Heart left ventricle (tissue), 16 donors: ENCODE measurements at regions not wholly inside any gene's neighbourhood (a gene's known extent, or its start where the extent isn't known, plus 50 kb on each side); places are given as distances from the start of the nearest gene placed in this dataset.

ENCODE experiments used
- ATAC-seq, 4 donors: fragments of 200-7000 bp; cut with Tn5 transposase; one replicate each; pipeline ENCODE4 v1.9.1; 2020 to 2022; ENCODE audit warnings: moderate library complexity in 4 of 4, mild to moderate bottlenecking in 3 of 4, moderate number of reproducible peaks in 1 of 4
- DNase-seq, 5 donors: peaks; one replicate each; pipeline ENCODE4 v3.0.0-alpha.2; 2020
- H3K27ac ChIP-seq, 12 donors: fragments of 200-600 bp; sonication (generic) in 4 of 12; one replicate each; pipeline versions ENCODE4 v1.5.0 to v1.8.0; 2016 to 2022; ENCODE audit warnings: mild to moderate bottlenecking in 2 of 12
- H3K27me3 ChIP-seq, 9 donors: fragments of 200-600 bp; sonication (generic) in 2 of 9; one replicate each; pipeline versions ENCODE4 v1.5.1 to v1.8.0; 2016 to 2022; ENCODE audit warnings: mild to moderate bottlenecking in 3 of 9
- H3K36me3 ChIP-seq, 9 donors: fragments of 200-600 bp; sonication (generic) in 2 of 9; one replicate each; pipeline versions ENCODE4 v1.5.0 to v1.8.0; 2018 to 2022; ENCODE audit warnings: mild to moderate bottlenecking in 2 of 9
- H3K4me1 ChIP-seq, 12 donors: fragments of 200-600 bp; sonication (generic) in 4 of 12; one replicate each; pipeline versions ENCODE4 v1.5.0 to v1.8.0; 2016 to 2022; ENCODE audit warnings: mild to moderate bottlenecking in 3 of 12
- H3K4me3 ChIP-seq, 12 donors: fragments of 200-600 bp; sonication (generic) in 4 of 12; one replicate each; pipeline versions ENCODE4 v1.5.0 to v1.8.0; 2017 to 2022; ENCODE audit warnings: mild to moderate bottlenecking in 9 of 12, moderate library complexity in 4 of 12
- H3K9me3 ChIP-seq, 12 donors: fragments of 200-600 bp; sonication (generic) in 4 of 12; one replicate each; pipeline versions ENCODE4 v1.5.0 to v1.8.0; 2016 to 2022; ENCODE audit warnings: mild to moderate bottlenecking in 1 of 12
- POLR2A ChIP-seq, 2 donors: fragments of 450-650 bp; IDR thresholded peaks; one replicate each; pipeline ENCODE4 v1.6.1; 2017; ENCODE audit warnings: antibody characterized with exemption in 2 of 2, mild to moderate bottlenecking in 2 of 2, moderate library complexity in 2 of 2
- WGBS, 4 donors: extraction: QIAGEN DNeasy Blood & Tissue Kit in 2 of 4; methylation state at CpG; one replicate each; pipeline versions ENCODE4 v1.1.5 to v1.1.7; 2013 to 2018; 5-methylcytosine and 5-hydroxymethylcytosine counted together
- intact Hi-C, 10 donors: fragments of 100-400 bp; cut with DNase I; formaldehyde crosslinking; loops; one replicate each; pipeline versions ENCODE4 v1.11.1 to v1.14.2; 2022
- TF ChIP-seq, protein P1 (sequence below), 12 donors: fragments of 200-600 bp; sonication (generic) in 4 of 12; IDR thresholded peaks; one replicate each; pipeline versions ENCODE4 v1.5.0 to v1.8.0; 2018 to 2022; ENCODE audit warnings: antibody characterized with exemption in 12 of 12, mild to moderate bottlenecking in 5 of 12
- donor health status: ischemic (EF 13 %, LVEDD 7.1; RV severe dilation, severe dysfunction).
- donor health status: healthy with polysubstance abuse.
- donor health status: DM: no; HTN: yes; CAD: no.
- donor health status: DM: no; HTN: no; CAD: no.
- donor health status: ischemic (EF 25% LVEDD 6.9; RV normal size, moderate dysfunction).
- donor health status: ischemic (EF 25% LVEDD 5.7; RV mildly dilated, moderate dysfunction).
- donor health status: healthy.
- donor health status: DM: yes; HTN: yes; CAD: no.
- donor health status: ischemic (EF 35%, LVEDD 5.7; RV mildly dilated, moderate dysfunction).
- donor health status: nonischemic (EF 11% LVEDD 7.7; RV severe dilation, severe dysfunction).
- donor health status: DM: yes; HTN: yes; CAD: no.
- donor health status: PGD.
- donor health status: ischemic (EF 29% LVEDD 5.4; RV normal size, mild dysfunction).
- donor health status: nonischemic (EF 23%, LVEDD 6.1; RV moderate dilation, normal function).

DNA sequence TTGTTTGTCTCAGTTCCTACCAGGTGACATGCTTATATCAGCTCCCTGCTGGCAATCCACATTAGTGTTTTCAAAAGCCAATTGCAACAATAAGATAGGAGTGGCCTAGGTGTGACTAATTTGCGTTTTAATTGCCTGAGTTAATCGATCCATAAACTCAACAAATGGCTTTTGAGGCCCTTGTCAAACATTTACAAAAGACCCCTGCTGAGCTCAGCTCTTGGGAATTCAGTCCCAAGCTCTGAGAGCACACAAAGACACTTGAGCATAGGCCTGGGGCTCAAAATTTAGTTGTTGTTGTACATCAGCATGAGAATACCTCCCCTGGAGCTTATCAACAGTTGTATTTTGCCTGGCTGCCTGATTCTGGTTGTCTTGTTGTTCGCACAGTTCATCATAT lies 1134.4 kb upstream of the TSPY4 start:
- TF ChIP-seq, protein P1, sequence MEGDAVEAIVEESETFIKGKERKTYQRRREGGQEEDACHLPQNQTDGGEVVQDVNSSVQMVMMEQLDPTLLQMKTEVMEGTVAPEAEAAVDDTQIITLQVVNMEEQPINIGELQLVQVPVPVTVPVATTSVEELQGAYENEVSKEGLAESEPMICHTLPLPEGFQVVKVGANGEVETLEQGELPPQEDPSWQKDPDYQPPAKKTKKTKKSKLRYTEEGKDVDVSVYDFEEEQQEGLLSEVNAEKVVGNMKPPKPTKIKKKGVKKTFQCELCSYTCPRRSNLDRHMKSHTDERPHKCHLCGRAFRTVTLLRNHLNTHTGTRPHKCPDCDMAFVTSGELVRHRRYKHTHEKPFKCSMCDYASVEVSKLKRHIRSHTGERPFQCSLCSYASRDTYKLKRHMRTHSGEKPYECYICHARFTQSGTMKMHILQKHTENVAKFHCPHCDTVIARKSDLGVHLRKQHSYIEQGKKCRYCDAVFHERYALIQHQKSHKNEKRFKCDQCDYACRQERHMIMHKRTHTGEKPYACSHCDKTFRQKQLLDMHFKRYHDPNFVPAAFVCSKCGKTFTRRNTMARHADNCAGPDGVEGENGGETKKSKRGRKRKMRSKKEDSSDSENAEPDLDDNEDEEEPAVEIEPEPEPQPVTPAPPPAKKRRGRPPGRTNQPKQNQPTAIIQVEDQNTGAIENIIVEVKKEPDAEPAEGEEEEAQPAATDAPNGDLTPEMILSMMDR (IDR thresholded peaks at IDR 0.05) = no peak
- no peak for TF ChIP-seq POLR2A (IDR thresholded peaks at IDR 0.05)
- H3K4me3 ChIP-seq = no peak overlapping the region
- ATAC-seq (no peak), DNase-seq (no peak)
- H3K9me3 ChIP-seq = no peaks in the 10 kb centered on the region
- H3K36me3 ChIP-seq = no peaks in the 10 kb centered on the region
- intact Hi-C loops = loop anchor here in 1 of 10 donors (10.0 kb wide), 1 partner anchor 82 kb away; no protein-coding TSS in a partner anchor
- H3K4me1 ChIP-seq = no peaks in the 10 kb centered on the region
- H3K27ac ChIP-seq = no peak overlapping the region
- H3K27me3 ChIP-seq = no peaks in the 10 kb centered on the region
- 24 to 38% methylated on average over 3 of the region's 3 CpGs; no CpG with 5 or more reads in 2 of the 4 donors for WGBS, 4 donors

DNA sequence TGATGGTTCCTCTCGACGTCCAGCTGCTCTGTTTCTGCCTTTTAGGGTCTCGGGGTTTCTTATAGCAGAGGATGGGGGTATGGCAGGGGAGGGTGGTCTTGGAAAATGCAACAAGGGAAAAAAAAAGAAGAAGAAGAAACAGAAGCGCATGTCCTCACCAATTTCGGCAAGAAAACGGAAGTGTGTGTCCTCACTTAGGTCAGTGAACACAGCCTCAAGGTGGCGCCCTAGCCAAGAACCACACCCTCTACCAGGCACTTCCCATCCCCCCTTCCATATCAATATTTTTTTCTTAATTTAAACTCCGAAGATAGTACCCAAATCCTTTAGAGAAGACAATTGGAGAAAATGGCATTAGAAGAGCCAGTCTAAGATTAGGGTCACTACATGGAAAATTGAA lies 1096.1 kb upstream of the TSPY4 start:
- Histone ChIP-seq H3K27me3 (no peaks in the 10 kb centered on the region), H3K9me3 (no peaks in the 10 kb centered on the region), H3K4me3 (no peak overlapping the region), H3K4me1 (no peaks in the 10 kb centered on the region), H3K27ac (no peak overlapping the region), H3K36me3 (no peaks in the 10 kb centered on the region)
- ATAC-seq (no peak), DNase-seq (no peak)
- TF ChIP-seq, protein P1 (IDR thresholded peaks at IDR 0.05) = no peak
- TF ChIP-seq POLR2A (IDR thresholded peaks at IDR 0.05) = no peak
- intact Hi-C loops = no loop called here
- WGBS, 4 donors = 67 to 72% methylated on average over 8 of the region's 8 CpGs; no CpG with 5 or more reads in 2 of the 4 donors

DNA sequence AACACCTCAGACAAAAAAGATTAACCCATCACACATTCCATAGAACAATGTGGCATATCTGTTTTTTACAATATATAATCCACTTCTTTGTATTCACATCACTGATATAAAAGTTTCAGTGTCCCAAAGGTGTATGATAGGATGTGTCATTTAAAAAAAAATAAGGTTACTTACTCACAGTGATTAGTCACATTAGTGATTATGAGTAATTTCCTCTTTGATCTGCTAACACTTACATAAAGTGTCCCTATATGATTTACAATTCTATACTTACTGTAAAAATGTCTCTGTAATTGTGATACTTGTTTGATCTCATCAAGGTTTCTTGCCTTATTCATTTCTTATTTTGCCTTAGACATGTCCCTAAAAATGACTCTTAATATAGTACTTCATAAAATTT lies 1063.5 kb upstream of the TSPY4 start:
- TF ChIP-seq POLR2A (IDR thresholded peaks at IDR 0.05) = no peak
- TF ChIP-seq, protein P1 (IDR thresholded peaks at IDR 0.05) = no peak

DNA sequence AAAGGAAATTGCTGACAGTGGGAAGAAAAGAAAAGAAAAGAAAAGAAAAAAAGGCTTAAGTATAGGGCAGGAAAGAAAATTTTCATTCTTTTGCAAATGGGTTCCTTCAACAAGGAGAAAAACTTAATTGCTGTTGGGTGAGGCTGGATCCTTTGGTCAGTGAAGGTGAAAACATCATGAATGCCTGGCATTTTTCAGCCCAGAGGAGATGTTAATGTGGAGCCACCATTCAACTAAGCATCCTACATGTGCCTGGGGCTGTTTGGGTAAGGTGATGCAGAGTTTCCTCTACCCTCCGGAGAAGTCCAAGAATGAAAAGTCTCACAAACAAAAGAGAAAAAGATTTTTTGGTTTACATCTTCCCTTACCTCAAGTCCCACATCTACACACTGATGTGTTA lies 1032.2 kb upstream of the TSPY4 start:
- Histone ChIP-seq H3K4me1 (no peaks in the 10 kb centered on the region), H3K9me3 (no peaks in the 10 kb centered on the region), H3K36me3 (no peaks in the 10 kb centered on the region), H3K27ac (no peak overlapping the region), H3K27me3 (no peaks in the 10 kb centered on the region), H3K4me3 (no peak overlapping the region)
- intact Hi-C loops = no loop called here
- ATAC-seq (no peak), DNase-seq (no peak)
- WGBS, 4 donors = 61 to 80% methylated on average over 1 of the region's 1 CpG; no CpG with 5 or more reads in 2 of the 4 donors
- TF ChIP-seq, protein P1 (IDR thresholded peaks at IDR 0.05) = no peak
- TF ChIP-seq POLR2A (IDR thresholded peaks at IDR 0.05) = no peak

More for the DNA sequence above, 1063.5 kb upstream of the TSPY4 start:
- ATAC-seq (no peak), DNase-seq (no peak)
- H3K4me3 ChIP-seq = no peak overlapping the region
- H3K27ac ChIP-seq = no peak overlapping the region
- H3K36me3 ChIP-seq = no peaks in the 10 kb centered on the region
- no peaks in the 10 kb centered on the region for H3K9me3 ChIP-seq
- intact Hi-C loops = no loop called here
- H3K27me3 ChIP-seq = no peaks in the 10 kb centered on the region
- no peaks in the 10 kb centered on the region for H3K4me1 ChIP-seq
